ENCODE measurements at regions not wholly inside any gene's neighbourhood (a gene's known extent, or its start where the extent isn't known, plus 50 kb on each side); places are given as distances from the start of the nearest gene placed in this dataset.
"Not testable (repeated sequence)": the region's sequence is repeated elsewhere in the genome, so short reads cannot be mapped to it uniquely, and the experiment has no call there.

DNA sequence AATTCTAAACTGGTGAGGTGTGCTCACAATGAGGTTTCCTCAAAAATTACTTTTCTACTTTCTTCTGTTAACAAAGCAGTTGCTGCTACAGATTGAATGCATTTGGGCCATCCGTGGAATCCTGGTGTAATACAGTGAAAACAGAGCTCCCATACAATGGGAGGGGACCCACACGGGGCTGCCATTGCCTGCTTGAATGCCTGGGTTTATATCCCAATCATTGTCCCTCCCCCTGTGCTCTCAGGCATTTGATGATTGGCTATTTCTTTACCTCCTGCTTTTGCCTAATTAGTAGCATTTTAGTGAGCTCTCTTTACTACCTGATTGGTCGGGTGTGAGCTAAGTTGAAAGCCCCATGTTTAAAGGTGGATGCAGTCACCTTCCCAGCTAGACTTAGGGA lies 52.9 kb upstream of the CSF1 start:
- H3K27ac Mint-ChIP-seq (ENCODE audit: low read depth, unreplicated experiment); BruUV-seq (replicated peaks); H3K4me3 Mint-ChIP-seq (ENCODE audit: unreplicated experiment); DNase-seq (ENCODE audit: unreplicated experiment); intact Hi-C loops (cut with micrococcal nuclease); H3K4me1 Mint-ChIP-seq (ENCODE audit: insufficient read depth, unreplicated experiment); H3K36me3 Mint-ChIP-seq (ENCODE audit: insufficient read depth, unreplicated experiment); H3K9me3 Mint-ChIP-seq (ENCODE audit: unreplicated experiment): not testable (repeated sequence)
- ChIA-PET CTCF (interaction anchor here (0.6 to 1.0 kb wide), 2 partner anchors 57 to 218 kb away, joined by 3 read pairs; no protein-coding TSS in a partner anchor), POLR2A (interaction anchor here (0.9 kb wide), 1 partner anchor 11 kb away, joined by 4 read pairs; no protein-coding TSS in a partner anchor)
- peaks cover 11% of the 10 kb centered on the region for H3K27me3 Mint-ChIP-seq (ENCODE audit: insufficient read depth, unreplicated experiment)

- CTCF ChIA-PET; BruUV-seq (replicated peaks); H3K27ac Mint-ChIP-seq (ENCODE audit: low read depth, unreplicated experiment); H3K4me1 Mint-ChIP-seq (ENCODE audit: insufficient read depth, unreplicated experiment); H3K4me3 Mint-ChIP-seq (ENCODE audit: unreplicated experiment); DNase-seq (ENCODE audit: unreplicated experiment); POLR2A ChIA-PET; H3K36me3 Mint-ChIP-seq (ENCODE audit: insufficient read depth, unreplicated experiment); intact Hi-C loops (cut with micrococcal nuclease); H3K9me3 Mint-ChIP-seq (ENCODE audit: unreplicated experiment): not testable (repeated sequence)
- peaks cover 11% of the 10 kb centered on the region for H3K27me3 Mint-ChIP-seq (ENCODE audit: insufficient read depth, unreplicated experiment)
Measured at GRCh38 chr1:109855986-109856385, 54.7 kb upstream of the CSF1 start.

DNA sequence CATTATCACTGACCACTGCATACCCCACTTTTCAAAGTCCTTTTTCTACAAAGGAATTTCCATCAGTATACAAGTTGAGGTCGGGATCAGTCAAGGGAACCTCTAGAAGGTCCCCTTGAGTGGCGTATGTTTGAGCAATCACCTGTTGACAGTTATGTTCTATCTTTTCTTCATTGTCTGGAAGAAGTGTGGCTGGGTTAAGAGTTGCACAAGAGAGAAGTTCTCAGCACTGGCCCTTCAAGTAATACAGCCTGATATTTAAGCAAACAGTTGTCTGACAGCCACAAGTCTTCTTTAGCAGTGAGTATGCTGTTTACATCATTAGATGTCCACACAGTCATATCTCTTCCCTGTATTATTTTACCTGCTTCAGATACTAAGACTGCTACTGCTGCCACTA lies 56.7 kb upstream of the CSF1 start:
- BruUV-seq (replicated peaks); CTCF ChIA-PET; H3K36me3 Mint-ChIP-seq (ENCODE audit: insufficient read depth, unreplicated experiment); H3K27me3 Mint-ChIP-seq (ENCODE audit: insufficient read depth, unreplicated experiment); intact Hi-C loops (cut with micrococcal nuclease); H3K27ac Mint-ChIP-seq (ENCODE audit: low read depth, unreplicated experiment); POLR2A ChIA-PET; H3K4me3 Mint-ChIP-seq (ENCODE audit: unreplicated experiment); DNase-seq (ENCODE audit: unreplicated experiment); H3K9me3 Mint-ChIP-seq (ENCODE audit: unreplicated experiment): not testable (repeated sequence)
- H3K4me1 Mint-ChIP-seq (ENCODE audit: insufficient read depth, unreplicated experiment), result peaks cover 12% of the 10 kb centered on the region

DNA sequence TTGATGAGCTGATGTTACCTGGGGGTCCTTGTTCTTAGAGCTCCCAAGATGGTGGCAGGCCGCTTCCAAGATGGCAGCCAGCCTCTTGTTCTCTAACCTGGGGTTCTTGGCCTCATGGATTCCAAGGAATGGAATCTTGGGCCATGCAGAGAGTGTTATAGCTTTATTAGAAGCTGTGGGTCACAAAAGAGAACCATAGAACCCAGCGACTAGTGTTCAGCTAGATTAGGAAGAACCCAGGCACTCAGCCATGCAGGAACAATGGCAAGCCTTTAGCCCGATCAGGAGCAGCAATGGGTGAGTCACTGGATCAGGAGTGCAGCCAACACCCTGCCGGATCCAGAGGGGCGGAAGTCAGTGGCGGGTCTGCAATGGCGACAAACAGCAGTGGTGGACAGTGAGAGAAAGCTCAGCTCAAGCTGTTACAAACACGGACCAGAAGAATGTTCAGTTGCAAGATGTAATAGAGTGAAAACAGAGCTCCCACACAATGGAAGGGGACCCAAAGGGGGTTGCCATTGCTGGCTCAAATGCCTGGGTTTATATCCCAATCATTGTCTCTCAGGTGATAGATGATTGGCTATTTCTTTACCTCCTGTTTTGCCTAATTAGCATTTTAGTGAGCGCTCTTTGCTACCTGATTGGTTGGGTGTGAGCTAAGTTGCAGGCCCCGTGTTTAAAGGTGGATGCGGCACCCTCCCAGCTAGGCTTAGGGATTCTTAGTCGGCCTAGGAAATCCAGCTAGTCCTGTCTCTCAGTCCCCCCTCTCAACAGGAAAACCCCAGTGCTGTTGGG lies 58.2 kb upstream of the CSF1 start:
- H3K27me3 Mint-ChIP-seq (ENCODE audit: insufficient read depth, unreplicated experiment); intact Hi-C loops (cut with micrococcal nuclease); H3K4me3 Mint-ChIP-seq (ENCODE audit: unreplicated experiment); H3K36me3 Mint-ChIP-seq (ENCODE audit: insufficient read depth, unreplicated experiment); H3K9me3 Mint-ChIP-seq (ENCODE audit: unreplicated experiment); BruUV-seq (replicated peaks): not testable (repeated sequence)
- DNase-seq (ENCODE audit: unreplicated experiment), result peak; percentile 55
- Mint-ChIP-seq H3K4me1 (ENCODE audit: insufficient read depth, unreplicated experiment) (peaks cover 12% of the 10 kb centered on the region), H3K27ac (ENCODE audit: low read depth, unreplicated experiment) (peak overlapping the region; percentile 51)
- POLR2A ChIA-PET, result interaction anchor here (1.3 kb wide), 1 partner anchor 13 kb away, joined by 4 read pairs; no protein-coding TSS in a partner anchor
- CTCF ChIA-PET, result interaction anchor here (1.0 kb wide), 2 partner anchors 11 to 23 kb away, joined by 3 to 5 read pairs; no protein-coding TSS in a partner anchor

- H3K4me3 Mint-ChIP-seq (ENCODE audit: unreplicated experiment), result no peak overlapping the region
- H3K9me3 Mint-ChIP-seq (ENCODE audit: unreplicated experiment), result no peaks in the 10 kb centered on the region
- peaks cover 12% of the 10 kb centered on the region for H3K4me1 Mint-ChIP-seq (ENCODE audit: insufficient read depth, unreplicated experiment)
- DNase-seq (ENCODE audit: unreplicated experiment), result no peak
- H3K36me3 Mint-ChIP-seq (ENCODE audit: insufficient read depth, unreplicated experiment), result peaks cover 4% of the 10 kb centered on the region
- intact Hi-C loops (cut with micrococcal nuclease), result no loop called here
- CTCF ChIA-PET, result interaction anchor here (0.6 to 1.5 kb wide), 5 partner anchors 12 to 352 kb away, joined by 3 to 11 read pairs (median 3); partner anchors contain the start of gene AHCYL1
- H3K27ac Mint-ChIP-seq (ENCODE audit: low read depth, unreplicated experiment), result no peak overlapping the region
- POLR2A ChIA-PET, result interaction anchor here (0.6 kb wide), 1 partner anchor 134 kb away, joined by 3 read pairs; the partner anchor contains the start of gene AHCYL1
- no TSS peak for BruUV-seq (replicated peaks)
- H3K27me3 Mint-ChIP-seq (ENCODE audit: insufficient read depth, unreplicated experiment), result no peaks in the 10 kb centered on the region
- TF ChIP-seq CTCF (IDR thresholded peaks at IDR 0.05; ENCODE audit: unreplicated experiment), result no peak
Measured at GRCh38 chr1:109850827-109851226, 59.8 kb upstream of the CSF1 start.

DNA sequence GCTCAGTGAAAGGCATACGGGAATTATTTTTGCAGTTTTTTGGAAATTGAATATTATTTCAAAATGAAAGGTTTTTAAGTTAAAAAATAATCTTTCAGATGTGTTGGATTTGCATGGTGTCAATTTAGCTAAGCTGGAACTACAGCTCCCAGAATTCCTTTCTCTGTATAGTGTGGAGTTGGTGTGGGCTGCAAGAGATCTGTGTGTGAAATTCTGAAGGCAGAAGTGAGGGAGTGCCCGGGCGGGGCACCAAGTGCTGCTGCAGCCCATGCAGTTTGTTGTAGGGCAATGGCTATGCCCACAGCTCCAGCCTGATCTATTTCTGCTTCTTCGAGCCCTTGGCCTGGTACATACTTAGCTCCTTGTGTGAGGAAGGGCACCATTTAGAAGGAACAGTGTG lies 60.5 kb upstream of the CSF1 start:
- Mint-ChIP-seq H3K27me3 (ENCODE audit: insufficient read depth, unreplicated experiment) (no peaks in the 10 kb centered on the region), H3K36me3 (ENCODE audit: insufficient read depth, unreplicated experiment) (peaks cover 4% of the 10 kb centered on the region), H3K27ac (ENCODE audit: low read depth, unreplicated experiment) (no peak overlapping the region), H3K4me1 (ENCODE audit: insufficient read depth, unreplicated experiment) (peaks cover 12% of the 10 kb centered on the region), H3K4me3 (ENCODE audit: unreplicated experiment) (no peak overlapping the region), H3K9me3 (ENCODE audit: unreplicated experiment) (no peaks in the 10 kb centered on the region)
- TF ChIP-seq CTCF (IDR thresholded peaks at IDR 0.05; ENCODE audit: unreplicated experiment), result no peak
- BruUV-seq (replicated peaks), result no TSS peak
- intact Hi-C loops (cut with micrococcal nuclease), result no loop called here
- ChIA-PET CTCF (interaction anchor here (1.1 to 1.5 kb wide), 3 partner anchors 74 to 136 kb away, joined by 3 to 11 read pairs (median 4); partner anchors contain the start of gene AHCYL1), POLR2A (interaction anchor here (0.6 kb wide), 1 partner anchor 134 kb away, joined by 3 read pairs; the partner anchor contains the start of gene AHCYL1)
- DNase-seq (ENCODE audit: unreplicated experiment), result peak; percentile 33
